ENCODE measurements at regions not wholly inside any gene's neighbourhood (a gene's known extent, or its start where the extent isn't known, plus 50 kb on each side); places are given as distances from the start of the nearest gene placed in this dataset.

DNA sequence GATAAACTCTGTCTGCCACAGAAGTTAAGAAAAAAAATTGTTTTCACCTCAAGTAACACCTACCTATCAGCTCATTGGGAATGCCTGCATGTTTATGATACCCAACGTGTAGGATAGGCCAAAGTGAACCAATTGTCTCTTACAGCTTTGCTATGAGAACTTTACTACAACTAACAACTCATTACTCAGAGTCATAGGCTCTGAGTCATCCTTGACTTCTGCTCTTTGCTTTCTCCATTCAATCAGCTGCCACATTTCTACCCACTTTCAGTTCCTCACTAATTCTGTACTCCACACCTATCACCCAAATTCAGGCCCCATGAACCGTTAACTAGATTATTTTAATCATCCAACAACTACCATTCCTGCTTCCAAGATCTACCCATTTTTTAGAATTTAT lies 843.9 kb downstream of the TUSC7 start:
- no peak for TF ChIP-seq EZH2phosphoT487 (IDR thresholded peaks at IDR 0.05; ENCODE audit: borderline replicate concordance, low read length)
- no peak for TF ChIP-seq EZH2 (IDR thresholded peaks at IDR 0.05; ENCODE audit: low read length, unreplicated experiment)

Data from PC-3 (cell line).